IPS-11a (cell line): ENCODE measurements at regions not wholly inside any gene's neighbourhood (a gene's known extent, or its start where the extent isn't known, plus 50 kb on each side); places are given as distances from the start of the nearest gene placed in this dataset.

Source experiments
- H3K4me3 ChIP-seq: one replicate; pipeline ENCODE4 v1.5.1; 2013; ENCODE audit warnings: low read depth, low read length, control low read depth

GRCh38 chr13:22082437-22083100 is 411.7 kb downstream of the FGF9 start:
- no peak overlapping the region for H3K4me3 ChIP-seq

GRCh38 chr13:22085001-22085400 is 414.1 kb downstream of the FGF9 start:
- H3K4me3 ChIP-seq, result no peak overlapping the region

GRCh38 chr13:22086597-22087330 is 415.9 kb downstream of the FGF9 start:
- no peak overlapping the region for H3K4me3 ChIP-seq

GRCh38 chr13:22090106-22090505 is 419.2 kb downstream of the FGF9 start:
- H3K4me3 ChIP-seq, result no peak overlapping the region

- no peak overlapping the region for H3K4me3 ChIP-seq
Measured at GRCh38 chr13:22091222-22091970, 420.5 kb downstream of the FGF9 start.

- no peak overlapping the region for H3K4me3 ChIP-seq
Measured at GRCh38 chr13:22091971-22092300, 421.1 kb downstream of the FGF9 start.

- H3K4me3 ChIP-seq, result no peak overlapping the region
Measured at GRCh38 chr13:22092791-22093560, 422.1 kb downstream of the FGF9 start.

- H3K4me3 ChIP-seq, result no peak overlapping the region
Measured at GRCh38 chr13:22095794-22096193, 424.9 kb downstream of the FGF9 start.

- H3K4me3 ChIP-seq, result no peak overlapping the region
Measured at GRCh38 chr13:22099585-22099984, 428.7 kb downstream of the FGF9 start.

GRCh38 chr13:22102271-22102670 is 431.4 kb downstream of the FGF9 start:
- no peak overlapping the region for H3K4me3 ChIP-seq

GRCh38 chr13:22103046-22104027 is 432.5 kb downstream of the FGF9 start:
- no peak overlapping the region for H3K4me3 ChIP-seq

- no peak overlapping the region for H3K4me3 ChIP-seq
Measured at GRCh38 chr13:22106058-22106457, 435.2 kb downstream of the FGF9 start.

- no peak overlapping the region for H3K4me3 ChIP-seq
Measured at GRCh38 chr13:22107549-22107948, 436.7 kb downstream of the FGF9 start.

- H3K4me3 ChIP-seq, result no peak overlapping the region
Measured at GRCh38 chr13:22108283-22108942, 437.5 kb downstream of the FGF9 start.

- no peak overlapping the region for H3K4me3 ChIP-seq
Measured at GRCh38 chr13:22108979-22109378, 438.1 kb downstream of the FGF9 start.

GRCh38 chr13:22110368-22110767 is 439.5 kb downstream of the FGF9 start:
- no peak overlapping the region for H3K4me3 ChIP-seq

- H3K4me3 ChIP-seq, result no peak overlapping the region
Measured at GRCh38 chr13:22111152-22111783, 440.4 kb downstream of the FGF9 start.

- no peak overlapping the region for H3K4me3 ChIP-seq
Measured at GRCh38 chr13:22111961-22112360, 441.1 kb downstream of the FGF9 start.
